ENCODE measurements at regions not wholly inside any gene's neighbourhood (a gene's known extent, or its start where the extent isn't known, plus 50 kb on each side); places are given as distances from the start of the nearest gene placed in this dataset.

DNA sequence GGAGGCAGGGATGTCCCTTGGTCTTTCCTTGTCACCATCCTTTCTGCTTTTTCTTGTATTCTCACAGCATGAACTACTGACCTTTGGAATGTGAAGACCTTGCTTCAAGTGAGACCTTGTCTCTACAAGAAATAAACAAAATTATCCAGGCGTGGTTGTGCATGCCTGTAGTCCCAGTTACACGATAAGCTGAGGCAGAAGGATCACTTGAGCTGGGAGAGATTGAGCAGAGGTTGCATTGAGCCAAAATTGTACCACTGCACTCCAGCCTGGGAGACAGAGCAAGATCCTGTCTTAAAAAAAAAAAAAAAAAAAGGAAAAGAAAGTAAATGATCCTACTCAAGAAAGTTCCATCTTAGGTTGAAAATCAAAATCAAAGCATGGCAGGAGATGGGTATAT lies 173.7 kb downstream of the IRS1 start:
- no peak overlapping the region for H3K27ac Mint-ChIP-seq (ENCODE audit: low read depth, unreplicated experiment)
- POLR2A ChIA-PET, result interaction anchor here (1.1 kb wide), 1 partner anchor 14 kb away, joined by 3 read pairs; no protein-coding TSS in a partner anchor
- no TSS peak for BruUV-seq (replicated peaks)
- no peaks in the 10 kb centered on the region for H3K4me1 Mint-ChIP-seq (ENCODE audit: insufficient read depth, unreplicated experiment)
- CTCF ChIA-PET, result no interaction called here
- DNase-seq (ENCODE audit: unreplicated experiment), result no peak
- intact Hi-C loops (cut with micrococcal nuclease), result no loop called here
- H3K36me3 Mint-ChIP-seq (ENCODE audit: insufficient read depth, unreplicated experiment), result peaks cover 5% of the 10 kb centered on the region
- TF ChIP-seq, protein P1, sequence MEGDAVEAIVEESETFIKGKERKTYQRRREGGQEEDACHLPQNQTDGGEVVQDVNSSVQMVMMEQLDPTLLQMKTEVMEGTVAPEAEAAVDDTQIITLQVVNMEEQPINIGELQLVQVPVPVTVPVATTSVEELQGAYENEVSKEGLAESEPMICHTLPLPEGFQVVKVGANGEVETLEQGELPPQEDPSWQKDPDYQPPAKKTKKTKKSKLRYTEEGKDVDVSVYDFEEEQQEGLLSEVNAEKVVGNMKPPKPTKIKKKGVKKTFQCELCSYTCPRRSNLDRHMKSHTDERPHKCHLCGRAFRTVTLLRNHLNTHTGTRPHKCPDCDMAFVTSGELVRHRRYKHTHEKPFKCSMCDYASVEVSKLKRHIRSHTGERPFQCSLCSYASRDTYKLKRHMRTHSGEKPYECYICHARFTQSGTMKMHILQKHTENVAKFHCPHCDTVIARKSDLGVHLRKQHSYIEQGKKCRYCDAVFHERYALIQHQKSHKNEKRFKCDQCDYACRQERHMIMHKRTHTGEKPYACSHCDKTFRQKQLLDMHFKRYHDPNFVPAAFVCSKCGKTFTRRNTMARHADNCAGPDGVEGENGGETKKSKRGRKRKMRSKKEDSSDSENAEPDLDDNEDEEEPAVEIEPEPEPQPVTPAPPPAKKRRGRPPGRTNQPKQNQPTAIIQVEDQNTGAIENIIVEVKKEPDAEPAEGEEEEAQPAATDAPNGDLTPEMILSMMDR (IDR thresholded peaks at IDR 0.05; ENCODE audit: unreplicated experiment), result no peak
- no peak overlapping the region for H3K4me3 Mint-ChIP-seq (ENCODE audit: unreplicated experiment)
- no peaks in the 10 kb centered on the region for H3K27me3 Mint-ChIP-seq (ENCODE audit: insufficient read depth, unreplicated experiment)
- no peaks in the 10 kb centered on the region for H3K9me3 Mint-ChIP-seq (ENCODE audit: unreplicated experiment)

DNA sequence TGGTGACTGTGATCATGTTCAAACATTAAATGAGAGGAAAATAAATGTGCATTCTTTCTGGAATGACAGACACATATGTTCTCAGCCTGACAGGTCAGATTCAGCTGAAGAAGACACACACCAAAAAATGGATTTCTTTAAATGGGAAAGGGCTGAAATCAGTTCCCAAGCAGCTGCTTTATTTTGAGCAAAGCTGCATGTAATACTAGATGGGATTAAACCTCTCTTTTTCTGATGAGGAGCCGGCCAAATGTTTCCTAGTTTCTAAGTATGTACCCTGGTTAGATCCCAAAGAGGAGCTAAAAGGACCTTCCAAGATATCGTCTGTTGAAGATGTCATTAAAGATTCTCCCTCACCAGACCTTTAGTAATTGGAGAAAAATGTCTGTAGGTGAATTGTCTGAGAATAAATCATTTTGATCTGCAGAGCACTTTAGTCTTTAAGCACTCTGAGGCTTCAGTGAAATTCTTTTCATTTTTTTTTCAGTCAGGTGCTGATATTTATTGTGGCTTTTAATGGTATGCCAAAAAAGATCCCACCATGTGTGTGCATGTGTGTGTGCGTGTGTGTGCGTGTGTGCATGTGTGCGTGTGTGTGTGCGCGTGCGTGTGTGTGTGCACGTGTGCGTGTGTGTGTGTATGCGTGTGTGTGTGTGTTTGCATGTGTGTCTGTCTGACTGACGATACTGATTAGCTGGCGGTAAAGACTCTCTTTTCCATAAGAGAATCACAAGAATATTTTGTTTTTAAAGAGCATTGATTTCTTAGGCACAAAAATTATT lies 175.8 kb downstream of the IRS1 start:
- TF ChIP-seq, protein P1 (IDR thresholded peaks at IDR 0.05; ENCODE audit: unreplicated experiment), result no peak
- no TSS peak for BruUV-seq (replicated peaks)
- intact Hi-C loops (cut with micrococcal nuclease), result no loop called here
- H3K9me3 Mint-ChIP-seq (ENCODE audit: unreplicated experiment), result no peaks in the 10 kb centered on the region
- peaks cover 5% of the 10 kb centered on the region for H3K36me3 Mint-ChIP-seq (ENCODE audit: insufficient read depth, unreplicated experiment)
- H3K4me1 Mint-ChIP-seq (ENCODE audit: insufficient read depth, unreplicated experiment), result peaks cover 6% of the 10 kb centered on the region
- CTCF ChIA-PET, result no interaction called here
- no peaks in the 10 kb centered on the region for H3K27me3 Mint-ChIP-seq (ENCODE audit: insufficient read depth, unreplicated experiment)
- POLR2A ChIA-PET, result no interaction called here
- H3K27ac Mint-ChIP-seq (ENCODE audit: low read depth, unreplicated experiment), result no peak overlapping the region
- no peak overlapping the region for H3K4me3 Mint-ChIP-seq (ENCODE audit: unreplicated experiment)
- DNase-seq (ENCODE audit: unreplicated experiment), result no peak

DNA sequence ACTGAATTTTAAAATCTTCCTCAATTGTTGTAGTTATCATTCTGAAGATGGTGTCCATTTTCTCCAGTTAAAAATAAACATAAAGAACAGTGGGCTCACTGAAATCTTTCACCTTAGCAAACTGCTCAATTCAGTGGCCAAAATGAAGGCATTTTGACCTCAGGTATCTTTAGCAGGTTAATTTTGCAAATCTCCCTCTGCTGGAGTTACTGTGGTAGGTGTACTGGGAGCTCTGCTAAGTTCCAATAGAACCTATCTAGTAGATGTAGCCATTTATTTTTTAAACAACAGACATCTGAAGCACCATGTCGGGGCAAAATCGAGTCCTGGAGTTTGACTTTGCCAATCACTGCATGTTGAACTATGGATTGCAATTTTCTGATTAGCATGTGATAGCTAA lies 177.1 kb downstream of the IRS1 start:
- H3K27me3 Mint-ChIP-seq (ENCODE audit: insufficient read depth, unreplicated experiment), result no peaks in the 10 kb centered on the region
- POLR2A ChIA-PET, result interaction anchor here (0.6 to 0.9 kb wide), 3 partner anchors 28 to 177 kb away, joined by 3 to 4 read pairs (median 3); partner anchors contain the start of gene IRS1

DNA sequence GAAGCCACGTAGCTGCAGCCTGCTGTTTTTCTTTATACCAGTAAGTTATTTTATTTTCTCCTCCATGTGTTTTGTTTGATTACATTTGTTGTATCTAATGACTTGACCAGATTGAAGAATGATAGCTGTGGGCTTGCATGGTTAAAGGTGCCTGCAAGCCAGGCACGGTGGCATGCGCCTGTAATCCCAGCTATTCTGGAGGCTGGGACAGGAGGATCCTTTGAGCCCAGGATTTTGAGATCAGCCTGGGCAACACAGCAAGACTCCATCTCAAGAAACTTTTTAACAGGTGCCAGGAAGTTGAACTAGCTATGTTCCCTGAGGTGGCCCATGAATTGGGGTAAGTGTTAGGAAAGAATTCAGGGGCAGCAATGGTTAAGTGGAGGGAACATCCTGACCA lies 179.4 kb downstream of the IRS1 start:
- no peak overlapping the region for H3K27ac Mint-ChIP-seq (ENCODE audit: low read depth, unreplicated experiment)
- POLR2A ChIA-PET, result interaction anchor here (1.0 kb wide), 1 partner anchor 33 kb away, joined by 5 read pairs; no protein-coding TSS in a partner anchor

More for the DNA sequence above, 177.1 kb downstream of the IRS1 start:
- TF ChIP-seq, protein P1 (IDR thresholded peaks at IDR 0.05; ENCODE audit: unreplicated experiment), result no peak
- H3K4me1 Mint-ChIP-seq (ENCODE audit: insufficient read depth, unreplicated experiment), result peaks cover 13% of the 10 kb centered on the region
- DNase-seq (ENCODE audit: unreplicated experiment), result peak; percentile 16
- H3K27ac Mint-ChIP-seq (ENCODE audit: low read depth, unreplicated experiment), result no peak overlapping the region
- H3K36me3 Mint-ChIP-seq (ENCODE audit: insufficient read depth, unreplicated experiment), result peaks cover under 1% of the 10 kb centered on the region
- CTCF ChIA-PET, result no interaction called here
- BruUV-seq (replicated peaks), result no TSS peak
- intact Hi-C loops (cut with micrococcal nuclease), result no loop called here
- H3K4me3 Mint-ChIP-seq (ENCODE audit: unreplicated experiment), result no peak overlapping the region
- peaks cover 9% of the 10 kb centered on the region for H3K9me3 Mint-ChIP-seq (ENCODE audit: unreplicated experiment)

More for the DNA sequence above, 179.4 kb downstream of the IRS1 start:
- no peak for DNase-seq (ENCODE audit: unreplicated experiment)
- H3K36me3 Mint-ChIP-seq (ENCODE audit: insufficient read depth, unreplicated experiment), result no peaks in the 10 kb centered on the region
- no TSS peak for BruUV-seq (replicated peaks)
- CTCF ChIA-PET, result interaction anchor here (0.6 kb wide), 2 partner anchors 402 to 417 kb away, joined by 3 to 4 read pairs; no protein-coding TSS in a partner anchor
- intact Hi-C loops (cut with micrococcal nuclease), result no loop called here
- H3K9me3 Mint-ChIP-seq (ENCODE audit: unreplicated experiment), result peaks cover 9% of the 10 kb centered on the region
- no peak overlapping the region for H3K4me3 Mint-ChIP-seq (ENCODE audit: unreplicated experiment)
- no peaks in the 10 kb centered on the region for H3K27me3 Mint-ChIP-seq (ENCODE audit: insufficient read depth, unreplicated experiment)
- TF ChIP-seq, protein P1 (IDR thresholded peaks at IDR 0.05; ENCODE audit: unreplicated experiment), result no peak
- H3K4me1 Mint-ChIP-seq (ENCODE audit: insufficient read depth, unreplicated experiment), result peaks cover 13% of the 10 kb centered on the region

Measured in MCF 10A (cell line).